Kidney (tissue), 13 donors: ENCODE measurements at regions not wholly inside any gene's neighbourhood (a gene's known extent, or its start where the extent isn't known, plus 50 kb on each side); places are given as distances from the start of the nearest gene placed in this dataset.

Source experiments
- DNase-seq, 5 donors: peaks; one replicate each; pipeline ENCODE4 v3.0.0-alpha.2; 2013 to 2020
- FAIRE-seq: peaks from 2 replicates; lab custom pipeline; 2012; peaks lifted over from hg19 to GRCh38; lab: Jason Lieb, UNC
- H3K27ac ChIP-seq, 2 donors: one replicate each; pipeline ENCODE4 v1.7.0; 2013; ENCODE audit warnings: low read depth in 2 of 2, low read length in 2 of 2, inconsistent platforms in 1 of 2
- H3K27me3 ChIP-seq: one replicate; pipeline ENCODE4 v1.7.1; 2013; ENCODE audit warnings: low read length, inconsistent platforms; ENCODE audit not compliant: control insufficient read depth, insufficient read depth
- H3K36me3 ChIP-seq, 3 donors: one replicate each; pipeline versions ENCODE4 v1.7.0 to v1.7.1; 2013; ENCODE audit warnings: low read length in 3 of 3, control low read depth in 1 of 3, inconsistent platforms in 1 of 3; ENCODE audit not compliant: insufficient read depth in 3 of 3, control insufficient read depth in 2 of 3
- H3K4me1 ChIP-seq, 3 donors: one replicate each; pipeline versions ENCODE4 v1.7.0 to v1.7.1; 2013; ENCODE audit warnings: low read length in 3 of 3, inconsistent platforms in 1 of 3, low read depth in 1 of 3; ENCODE audit not compliant: control insufficient read depth in 2 of 3, insufficient read depth in 2 of 3
- H3K4me3 ChIP-seq, 3 donors: one replicate each; pipeline versions ENCODE4 v1.7.0 to v1.8.1; 2013; ENCODE audit warnings: low read length in 3 of 3, control low read depth in 1 of 3, inconsistent platforms in 1 of 3
- H3K9ac ChIP-seq, 3 donors: one replicate each; pipeline versions ENCODE4 v1.7.0 to v1.7.1; 2013; ENCODE audit warnings: low read length in 3 of 3, control low read depth in 1 of 3, inconsistent platforms in 1 of 3
- H3K9me3 ChIP-seq, 3 donors: one replicate each; pipeline versions ENCODE4 v1.7.0 to v1.7.1; 2013; ENCODE audit warnings: low read length in 3 of 3, control low read depth in 1 of 3, inconsistent platforms in 1 of 3; ENCODE audit not compliant: control insufficient read depth in 2 of 3, insufficient read depth in 1 of 3
- CTCF ChIP-seq: IDR thresholded peaks from 3 replicates; pipeline ENCODE4 v1.5.1; 2012; ENCODE audit warnings: mild to moderate bottlenecking, moderate library complexity, borderline replicate concordance; ENCODE audit not compliant: insufficient read depth; ENCODE audit errors: extremely low read depth
- intact Hi-C: fragments of 100-400 bp; cut with DNase I; formaldehyde crosslinking; loops from one replicate; pipeline ENCODE4 v1.11.1; 2022
- donor health status: control.
- donor health status: control.
- donor health status: control.
- donor health status: control.
- donor health status: control.
- donor health status: DM: yes; HTN: yes; CAD: no.
- donor health status: Normal renal cell carcinoma (clear cell type).

- no peak for TF ChIP-seq CTCF
- Histone ChIP-seq H3K4me3 (no peak overlapping the region), H3K27ac (no peak overlapping the region), H3K9me3 (peaks cover 0 to 24% (median 4%) of the 10 kb centered on the region in 3 donors), H3K9ac (no peak overlapping the region), H3K4me1 (no peaks in the 10 kb centered on the region), H3K27me3 (no peaks in the 10 kb centered on the region), H3K36me3 (no peaks in the 10 kb centered on the region)
- intact Hi-C loops, result no loop called here
- DNase-seq, result no peak
- no peak for FAIRE-seq
These were observed 50.3 kb upstream of the CRHR1 start for GRCh38 chr17:45733781-45734180.
